ENCODE measurements at regions not wholly inside any gene's neighbourhood (a gene's known extent, or its start where the extent isn't known, plus 50 kb on each side); places are given as distances from the start of the nearest gene placed in this dataset.
"Not testable (repeated sequence)": the region's sequence is repeated elsewhere in the genome, so short reads cannot be mapped to it uniquely, and the experiment has no call there.

DNA sequence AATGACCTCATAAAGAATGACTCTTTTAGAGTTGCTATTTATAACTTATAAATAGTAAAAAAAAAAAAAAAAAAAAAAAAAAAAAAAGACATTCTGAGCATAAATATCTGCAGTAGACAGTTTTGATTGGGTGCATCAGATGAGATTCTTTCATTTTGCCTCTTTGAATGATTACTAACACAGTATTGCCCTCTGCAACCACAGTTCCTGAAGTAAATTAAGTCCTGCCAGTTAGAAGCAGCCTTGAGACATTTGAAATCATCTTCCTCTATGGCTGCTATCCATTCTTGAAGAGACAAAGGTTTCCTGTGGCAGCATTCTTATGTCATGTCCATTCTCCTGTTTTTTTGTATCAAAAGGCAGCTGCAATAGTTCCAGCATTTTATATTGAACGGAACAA, 892.4 kb upstream of the MIR17HG start:
- DNase-seq (ENCODE audit: low read depth): no peak

DNA sequence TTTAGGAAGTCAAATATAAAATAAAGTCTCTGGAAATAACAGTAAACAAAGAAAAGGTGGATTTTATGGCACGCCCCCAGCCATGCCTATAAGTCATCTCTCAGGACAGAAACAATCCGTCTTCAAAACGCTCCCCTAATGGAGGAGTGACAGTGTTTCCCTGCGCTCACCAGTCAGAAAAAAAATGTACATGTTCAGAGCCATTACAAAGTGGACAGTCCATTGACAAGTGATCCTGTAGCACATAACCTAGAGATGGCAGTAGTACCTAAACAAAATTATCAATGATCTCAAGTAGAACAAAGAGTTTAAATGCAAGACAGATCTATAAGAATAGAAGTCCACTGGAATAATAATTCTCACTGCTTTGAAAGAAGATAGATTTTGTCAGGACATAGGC, 891.7 kb upstream of the MIR17HG start:
- no peak for DNase-seq (ENCODE audit: low read depth)

GRCh38 chr13:90461398-90461797, 886.1 kb upstream of the MIR17HG start:
- no peak for DNase-seq (ENCODE audit: low read depth)

DNA sequence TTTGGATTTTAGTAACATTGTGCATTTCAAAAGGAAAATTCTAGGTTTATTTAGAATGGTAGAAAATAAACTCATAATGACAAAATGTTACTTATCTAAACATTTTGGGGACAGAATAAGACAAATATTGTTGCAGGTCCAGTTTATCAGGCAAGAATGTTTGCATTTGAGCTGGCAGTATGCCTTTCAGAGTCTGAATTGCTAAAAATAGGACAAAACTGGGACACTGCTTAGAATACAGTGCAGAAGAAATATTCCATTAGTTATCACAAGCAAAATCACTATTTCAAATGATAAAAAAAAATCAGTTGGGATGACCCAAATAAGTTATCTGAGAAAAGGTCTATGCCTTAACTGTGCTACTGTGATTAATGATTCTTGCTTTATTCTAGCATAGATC, 870.3 kb upstream of the MIR17HG start:
- DNase-seq (ENCODE audit: low read depth): no peak

DNA sequence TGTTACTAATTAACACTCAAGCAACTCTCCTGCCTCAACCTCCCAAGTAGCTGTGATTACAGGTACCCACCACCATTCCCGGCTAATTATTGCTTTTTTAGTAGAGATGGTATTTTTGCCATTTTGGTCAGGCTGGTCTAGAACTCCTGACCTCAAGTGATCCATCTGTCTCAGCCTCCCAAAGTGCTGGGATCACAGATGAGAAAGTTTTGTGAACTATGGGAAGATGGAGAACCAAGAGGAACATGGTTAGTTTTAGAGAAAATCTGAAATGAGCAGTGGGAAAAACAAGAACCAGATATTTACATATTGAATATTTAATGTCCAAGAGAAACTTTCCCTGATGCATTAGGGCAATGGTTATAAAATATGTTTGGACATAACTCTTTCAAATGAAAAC, 863.6 kb upstream of the MIR17HG start:
- DNase-seq (ENCODE audit: low read depth): no peak

GRCh38 chr13:90485436-90485835, 862.1 kb upstream of the MIR17HG start:
- no peak for DNase-seq (ENCODE audit: low read depth)

- no peak for DNase-seq (ENCODE audit: low read depth)
Measured at GRCh38 chr13:90492872-90493271, 854.6 kb upstream of the MIR17HG start.

- no peak for DNase-seq (ENCODE audit: low read depth)
Measured at GRCh38 chr13:90493667-90494066, 853.8 kb upstream of the MIR17HG start.

DNA sequence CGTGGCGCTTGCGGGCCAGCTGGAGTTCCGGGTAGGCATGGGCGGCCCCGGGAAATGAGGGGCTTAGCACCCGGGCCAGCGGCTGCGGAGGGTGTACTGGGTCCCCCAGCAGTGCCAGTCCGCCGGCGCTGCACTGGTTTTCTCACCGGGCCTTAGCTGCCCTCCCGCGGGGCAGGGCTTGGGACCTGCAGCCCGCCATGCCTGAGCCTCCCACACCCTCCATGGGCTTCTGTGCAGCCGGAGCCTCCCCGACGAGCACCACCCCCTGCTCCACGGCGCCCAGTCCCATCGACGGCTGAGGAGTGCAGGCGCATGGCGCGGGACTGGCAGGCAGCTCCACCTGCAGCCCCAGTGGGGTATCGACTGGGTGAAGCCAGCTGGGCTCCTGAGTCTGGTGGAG, 852.6 kb upstream of the MIR17HG start:
- not testable (repeated sequence) for DNase-seq (ENCODE audit: low read depth)

GRCh38 chr13:90498096-90498495, 849.4 kb upstream of the MIR17HG start:
- DNase-seq (ENCODE audit: low read depth): no peak

DNA sequence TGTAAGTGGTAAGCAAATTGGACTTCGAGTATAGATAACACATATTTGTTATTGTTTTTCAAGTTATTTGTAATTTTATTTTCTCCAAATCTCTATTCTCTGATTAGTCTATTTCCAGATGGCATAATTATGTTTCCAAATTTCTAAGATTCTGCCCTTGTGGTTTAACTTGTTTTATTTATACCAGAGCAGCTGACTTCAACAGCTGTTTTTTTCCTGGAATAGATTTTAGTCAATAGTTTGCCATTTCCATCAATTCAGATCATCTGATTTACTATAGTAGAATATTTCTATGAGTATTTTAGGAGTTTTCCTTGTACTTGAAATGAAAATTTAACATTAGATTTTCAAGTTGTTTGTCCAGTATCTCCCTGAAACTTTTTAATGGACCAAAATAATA, 848.7 kb upstream of the MIR17HG start:
- DNase-seq (ENCODE audit: low read depth): no peak

DNA sequence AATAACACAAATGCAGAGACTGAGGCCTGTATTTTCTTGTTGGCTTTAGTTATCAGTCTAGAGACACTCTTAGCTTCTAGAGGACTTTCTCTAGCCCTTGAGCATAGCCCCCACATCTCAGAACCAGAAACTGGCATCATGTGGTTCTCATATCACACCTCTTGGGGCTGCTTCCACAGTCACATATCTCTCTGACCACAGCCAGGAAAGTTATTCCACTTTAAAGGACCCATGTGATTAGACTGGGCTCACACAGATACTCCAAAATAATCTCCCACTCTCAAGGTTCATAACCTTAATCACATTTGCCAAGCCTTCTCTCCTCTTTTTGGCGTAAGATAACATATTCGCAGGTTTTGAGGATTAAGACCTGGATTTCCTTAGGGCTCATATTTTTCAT, 846.9 kb upstream of the MIR17HG start:
- DNase-seq (ENCODE audit: low read depth): no peak

DNA sequence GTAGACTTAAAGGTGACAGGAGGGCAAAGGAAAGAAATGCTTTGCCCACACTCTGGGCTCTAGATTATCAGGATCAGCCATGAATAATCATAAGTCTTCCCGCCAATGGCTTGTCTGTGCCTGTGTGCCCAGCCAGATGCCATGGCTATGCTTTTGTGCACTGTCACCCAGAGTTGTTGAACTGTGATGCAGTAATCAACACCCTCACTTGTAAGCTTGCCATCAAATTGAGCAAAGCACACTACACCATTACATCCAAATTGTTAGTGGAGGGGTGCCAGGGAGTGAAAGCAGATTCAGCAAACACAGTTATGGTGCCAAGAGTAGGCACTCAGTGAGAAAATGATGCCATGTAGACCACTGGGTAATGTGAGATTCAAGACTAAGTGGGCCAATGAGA, 845.3 kb upstream of the MIR17HG start:
- no peak for DNase-seq (ENCODE audit: low read depth)

DNA sequence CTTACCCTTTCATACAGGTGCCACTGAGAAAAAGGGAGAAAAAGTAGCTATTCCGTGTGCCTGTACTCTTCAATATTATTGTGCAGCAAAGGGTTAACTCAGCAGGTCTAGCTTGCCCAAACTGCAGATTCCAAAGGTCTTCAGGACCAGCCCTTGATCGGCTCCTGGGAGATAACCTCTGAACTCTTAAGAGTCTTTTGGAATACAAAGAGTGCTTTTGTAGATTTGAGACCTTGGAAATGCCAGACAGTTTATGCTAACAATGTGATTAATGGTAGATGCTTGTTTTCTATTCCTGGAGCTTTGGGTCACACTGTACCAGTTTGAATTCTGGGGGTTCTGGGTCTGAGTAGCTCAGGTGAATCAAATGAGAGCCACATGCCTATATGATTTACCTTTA, 844.7 kb upstream of the MIR17HG start:
- no peak for DNase-seq (ENCODE audit: low read depth)

- no peak for DNase-seq (ENCODE audit: low read depth)
Measured at GRCh38 chr13:90510319-90510718, 837.2 kb upstream of the MIR17HG start.

DNA sequence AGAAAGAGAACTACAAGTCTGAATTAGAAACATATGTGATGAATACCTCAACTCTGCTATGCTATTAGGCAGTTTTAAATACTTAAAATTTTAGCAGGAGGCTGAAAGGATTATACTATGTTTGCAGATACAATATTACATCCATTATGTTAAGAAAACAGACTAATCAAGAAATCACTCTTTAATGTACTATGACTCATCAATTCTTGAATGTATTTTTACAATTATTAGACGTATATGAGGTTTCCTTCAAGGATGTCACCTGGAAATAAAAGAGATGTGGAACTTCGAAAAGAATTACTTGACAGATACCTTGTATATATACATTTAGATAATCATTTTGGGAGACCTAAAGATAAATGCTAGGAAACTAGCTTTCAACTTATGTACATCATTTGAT, 835.6 kb upstream of the MIR17HG start:
- no peak for DNase-seq (ENCODE audit: low read depth)

DNA sequence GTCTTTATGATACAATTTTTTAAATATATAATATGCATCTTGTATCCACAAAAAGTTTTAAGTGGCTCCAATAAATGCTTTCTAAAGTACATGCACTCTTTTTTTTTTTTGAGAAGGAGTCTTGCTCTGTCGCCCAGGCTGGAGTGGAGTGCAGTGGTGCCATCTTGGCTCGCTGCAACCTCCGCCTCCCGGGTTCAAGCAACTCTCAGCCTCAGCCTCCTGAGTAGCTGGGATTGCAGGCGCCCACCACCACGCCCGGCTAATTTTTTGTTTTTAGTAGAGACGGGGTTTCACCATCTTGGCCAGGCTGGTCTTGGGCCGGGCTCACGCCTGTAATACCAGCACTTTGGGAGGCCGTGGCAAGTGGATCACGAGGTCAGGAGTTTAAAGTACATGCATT, 832.8 kb upstream of the MIR17HG start:
- not testable (repeated sequence) for DNase-seq (ENCODE audit: low read depth)

DNA sequence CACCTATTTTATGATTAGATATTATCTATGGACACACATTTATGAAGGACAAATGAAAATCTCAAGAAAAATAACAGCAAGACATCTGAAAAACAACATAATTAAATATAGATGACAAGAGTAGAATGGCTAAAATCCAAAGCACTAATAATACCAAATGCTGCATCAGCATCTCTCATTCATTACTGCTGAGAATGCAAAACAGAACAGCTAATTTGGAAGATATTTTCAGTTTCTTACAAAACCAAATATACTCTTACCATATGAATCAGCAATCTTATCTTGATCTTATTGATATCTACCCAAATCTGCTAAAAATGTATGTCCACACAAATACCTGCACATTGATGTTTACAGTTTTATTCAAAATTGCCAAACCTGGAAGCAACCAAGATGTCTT, 829.1 kb upstream of the MIR17HG start:
- DNase-seq (ENCODE audit: low read depth): no peak

DNA sequence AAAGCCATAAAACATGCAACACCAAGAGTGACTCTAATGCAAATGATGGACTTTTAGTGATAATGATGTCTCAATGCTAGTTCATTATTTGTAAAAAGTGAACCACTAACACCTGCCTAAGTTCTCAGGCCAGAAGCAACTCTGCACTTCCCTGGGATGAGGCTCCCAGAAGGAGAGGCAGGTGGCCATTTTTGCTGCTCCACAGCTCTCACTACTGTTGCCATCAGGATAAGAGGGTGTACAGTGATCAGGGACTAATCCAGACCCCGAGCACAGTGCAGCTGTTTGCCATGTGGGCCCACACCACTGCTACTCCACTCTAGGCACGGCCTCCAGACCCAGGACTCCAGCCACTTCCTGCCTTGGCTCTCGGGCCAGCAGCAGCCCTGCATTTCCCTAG, 828.3 kb upstream of the MIR17HG start:
- DNase-seq (ENCODE audit: low read depth): no peak

DNA sequence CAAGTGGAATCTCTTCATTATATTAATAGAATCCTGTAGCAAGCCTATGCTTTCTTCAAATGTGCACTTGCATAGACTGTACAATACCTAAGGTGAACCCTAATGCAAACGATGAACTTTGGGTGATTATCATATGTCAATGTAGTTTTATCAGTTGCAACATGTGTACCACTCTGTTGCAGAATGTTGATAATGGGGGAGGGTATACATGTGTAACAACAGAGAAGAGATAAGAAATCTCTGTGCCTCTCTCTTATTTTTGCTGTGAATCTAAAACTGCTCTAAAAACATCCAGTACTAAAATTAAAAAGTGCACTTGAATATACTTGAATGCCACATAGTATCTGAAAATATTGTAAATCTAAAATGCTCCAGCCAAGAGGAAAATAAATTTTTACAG, 820.8 kb upstream of the MIR17HG start:
- no peak for DNase-seq (ENCODE audit: low read depth)

GRCh38 chr13:90531744-90532143, 815.7 kb upstream of the MIR17HG start:
- DNase-seq (ENCODE audit: low read depth): no peak

DNA sequence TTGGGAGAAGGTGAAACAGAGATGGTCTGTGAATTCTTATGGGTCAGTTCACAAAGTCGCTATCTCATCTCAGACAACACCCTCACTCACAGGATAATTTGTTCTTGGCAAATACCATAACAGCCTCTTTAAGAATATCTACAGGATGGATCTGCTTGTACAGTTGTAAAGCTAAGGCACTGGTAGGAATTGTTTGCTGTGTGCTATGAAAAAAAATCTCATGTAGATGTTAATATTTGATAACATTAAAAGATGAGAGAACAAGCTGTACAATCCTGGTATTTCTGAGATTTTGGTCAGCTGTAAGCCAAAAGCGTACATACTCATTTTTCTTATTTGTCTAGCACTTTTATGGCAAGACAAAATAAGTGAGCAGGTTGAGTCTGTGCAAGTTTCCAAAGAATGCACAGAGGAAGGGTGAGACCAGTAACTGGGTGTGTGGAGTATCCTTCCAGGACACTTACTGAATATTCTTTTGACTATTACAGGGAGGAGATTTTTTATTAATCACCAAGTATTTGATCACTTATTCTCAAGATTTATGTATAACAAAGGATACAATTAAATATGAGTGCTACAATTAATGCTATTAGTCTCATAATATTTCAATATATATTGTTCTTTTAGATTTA, 814.5 kb upstream of the MIR17HG start:
- DNase-seq (ENCODE audit: low read depth): no peak

GRCh38 chr13:90533866-90534265, 813.6 kb upstream of the MIR17HG start:
- no peak for DNase-seq (ENCODE audit: low read depth)

DNA sequence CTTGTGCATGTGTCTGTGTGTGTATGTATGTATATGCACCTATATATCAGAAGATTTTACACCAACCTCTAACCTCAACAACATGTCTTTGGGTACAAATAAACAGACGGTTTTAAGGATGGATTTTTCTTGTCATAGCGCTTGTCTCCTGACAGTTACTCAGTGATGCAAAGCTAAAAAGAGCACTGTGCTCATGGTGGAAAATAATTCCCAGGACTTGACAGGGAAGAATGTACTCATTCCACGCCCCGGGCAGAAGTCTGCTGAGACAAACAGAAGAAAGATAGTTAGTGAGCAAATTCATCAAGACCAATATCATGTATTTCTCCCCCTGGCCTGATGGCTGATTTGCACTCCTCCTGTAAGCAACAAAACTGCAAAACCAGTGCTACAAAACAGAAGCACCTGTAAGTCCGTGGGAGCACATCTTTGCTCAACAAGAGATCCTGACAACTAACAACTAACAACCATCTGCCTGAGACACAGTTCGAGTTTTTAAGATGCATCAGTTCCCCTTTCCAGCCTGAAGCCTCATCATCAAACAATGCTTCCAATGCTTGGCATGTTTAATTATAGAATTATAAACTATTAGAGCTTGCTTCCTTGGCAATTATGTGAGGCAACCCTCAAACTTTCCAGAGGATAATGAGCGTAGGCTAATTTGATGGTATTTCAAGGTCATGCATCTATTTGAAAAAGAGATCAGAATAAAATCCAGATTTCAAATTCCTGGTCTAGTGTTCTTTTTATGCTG, 812.7 kb upstream of the MIR17HG start:
- DNase-seq (ENCODE audit: low read depth): no peak

Data from activated T-cell treated with anti-CD3 and anti-CD28 coated beads for 48 hours (primary cell).